NB4 (cell line): ENCODE measurements at regions not wholly inside any gene's neighbourhood (a gene's known extent, or its start where the extent isn't known, plus 50 kb on each side); places are given as distances from the start of the nearest gene placed in this dataset.

Source experiments
- DNase-seq: peaks from one replicate; pipeline ENCODE4 v3.0.0; 2010; ENCODE audit warnings: low read depth
- H3K4me3 ChIP-seq: one replicate; pipeline ENCODE4 v1.5.1; 2011; ENCODE audit warnings: mild to moderate bottlenecking, low read depth, low read length, moderate library complexity
- MAX ChIP-seq: IDR thresholded peaks from 2 replicates; pipeline ENCODE4 v1.6.1; 2011; ENCODE audit warnings: low read depth, low read length
- MYC ChIP-seq: IDR thresholded peaks from 2 replicates; pipeline ENCODE4 v1.6.1; 2011; ENCODE audit warnings: low read depth, low read length
- POLR2A ChIP-seq: IDR thresholded peaks from 2 replicates; pipeline ENCODE4 v1.6.1; 2011; ENCODE audit warnings: mild to moderate bottlenecking; ENCODE audit not compliant: insufficient read length; ENCODE audit errors: extremely low read depth
- TF ChIP-seq, protein P1 (sequence below): IDR thresholded peaks from one replicate; pipeline ENCODE4 v1.5.1; 2012; ENCODE audit warnings: low read depth, low read length

GRCh38 chr1:38718031-38718430 is 141.5 kb downstream of the RRAGC start:
- H3K4me3 ChIP-seq = no peak overlapping the region
- TF ChIP-seq MAX (no peak), MYC (no peak), POLR2A (no peak)
- TF ChIP-seq, protein P1, sequence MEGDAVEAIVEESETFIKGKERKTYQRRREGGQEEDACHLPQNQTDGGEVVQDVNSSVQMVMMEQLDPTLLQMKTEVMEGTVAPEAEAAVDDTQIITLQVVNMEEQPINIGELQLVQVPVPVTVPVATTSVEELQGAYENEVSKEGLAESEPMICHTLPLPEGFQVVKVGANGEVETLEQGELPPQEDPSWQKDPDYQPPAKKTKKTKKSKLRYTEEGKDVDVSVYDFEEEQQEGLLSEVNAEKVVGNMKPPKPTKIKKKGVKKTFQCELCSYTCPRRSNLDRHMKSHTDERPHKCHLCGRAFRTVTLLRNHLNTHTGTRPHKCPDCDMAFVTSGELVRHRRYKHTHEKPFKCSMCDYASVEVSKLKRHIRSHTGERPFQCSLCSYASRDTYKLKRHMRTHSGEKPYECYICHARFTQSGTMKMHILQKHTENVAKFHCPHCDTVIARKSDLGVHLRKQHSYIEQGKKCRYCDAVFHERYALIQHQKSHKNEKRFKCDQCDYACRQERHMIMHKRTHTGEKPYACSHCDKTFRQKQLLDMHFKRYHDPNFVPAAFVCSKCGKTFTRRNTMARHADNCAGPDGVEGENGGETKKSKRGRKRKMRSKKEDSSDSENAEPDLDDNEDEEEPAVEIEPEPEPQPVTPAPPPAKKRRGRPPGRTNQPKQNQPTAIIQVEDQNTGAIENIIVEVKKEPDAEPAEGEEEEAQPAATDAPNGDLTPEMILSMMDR = no peak
- DNase-seq = no peak

DNA sequence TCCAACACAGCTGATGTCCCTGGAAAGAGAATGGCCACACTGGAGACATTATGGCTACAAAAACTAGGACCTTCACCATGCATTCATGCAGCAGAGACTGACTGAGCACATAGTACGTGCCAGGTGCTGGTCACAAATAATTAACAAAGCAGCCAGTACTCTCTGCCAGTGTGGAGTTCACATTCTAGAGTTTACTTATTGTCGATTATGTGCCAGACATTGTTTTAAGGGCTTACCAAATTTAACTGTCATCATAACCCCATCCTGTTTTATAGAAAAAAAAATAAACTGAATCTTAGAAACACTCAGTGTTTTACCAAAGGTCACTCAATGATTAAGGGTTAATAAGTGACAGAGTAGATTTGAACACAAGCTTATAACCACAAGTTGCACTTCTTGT is 143.3 kb downstream of the RRAGC start:
- no peak for TF ChIP-seq POLR2A
- no peak for TF ChIP-seq MYC
- TF ChIP-seq, protein P1 = no peak
- TF ChIP-seq MAX = no peak

GRCh38 chr1:38715415-38715814 is 144.2 kb downstream of the RRAGC start:
- TF ChIP-seq MAX (no peak), MYC (no peak), POLR2A (no peak)
- TF ChIP-seq, protein P1 = no peak
- H3K4me3 ChIP-seq = no peak overlapping the region
- DNase-seq = no peak

More for the DNA sequence above, 143.3 kb downstream of the RRAGC start:
- no peak overlapping the region for H3K4me3 ChIP-seq
- no peak for DNase-seq

DNA sequence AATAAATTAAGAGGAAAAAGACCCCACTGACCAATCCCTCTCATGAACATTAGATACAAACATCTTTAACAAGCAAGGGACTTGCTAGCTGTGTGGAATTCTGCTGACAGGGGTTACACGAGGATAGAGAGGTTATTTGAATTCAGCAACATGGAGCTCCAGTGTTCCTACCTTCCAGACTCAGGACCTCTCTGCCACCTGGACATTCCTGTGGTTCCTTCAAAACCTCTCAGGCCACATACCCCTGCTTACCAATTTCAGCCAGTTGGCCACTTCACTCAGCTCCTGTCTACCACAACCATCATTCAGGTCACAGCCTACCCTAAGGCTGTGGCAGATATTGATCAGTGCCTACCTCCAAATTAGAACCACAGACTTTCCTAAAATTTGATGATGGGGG is 147.5 kb downstream of the RRAGC start:
- no peak for DNase-seq
- H3K4me3 ChIP-seq = no peak overlapping the region
- TF ChIP-seq MYC (no peak), POLR2A (no peak), MAX (no peak)
- TF ChIP-seq, protein P1 = no peak

DNA sequence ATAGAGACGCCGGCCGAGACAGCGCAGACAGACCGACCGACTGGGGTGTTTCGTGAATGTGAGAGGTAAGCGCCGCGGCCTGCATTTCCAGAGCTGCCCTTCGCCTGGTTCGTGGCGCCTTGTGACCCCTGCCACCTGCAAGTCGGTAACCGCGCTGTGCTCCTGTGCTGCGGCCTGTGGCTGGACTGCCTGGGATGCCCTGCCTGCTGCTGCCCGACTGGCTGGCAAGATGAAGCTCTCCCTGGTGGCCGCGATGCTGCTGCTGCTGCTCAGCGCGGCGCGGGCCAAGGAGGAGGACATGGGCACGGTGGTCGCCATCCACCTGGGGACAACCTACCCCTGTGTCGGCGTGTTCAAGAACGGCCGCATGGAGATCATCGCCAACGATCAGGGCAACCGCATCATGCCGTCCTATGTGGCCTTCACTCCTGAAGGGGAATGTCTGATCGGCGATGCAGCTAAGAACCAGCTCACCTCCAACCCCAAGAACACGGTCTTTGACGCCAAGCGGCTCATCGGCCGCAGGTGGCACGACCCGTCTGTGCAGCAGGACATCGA is 150.8 kb downstream of the RRAGC start:
- DNase-seq = no peak

More for the DNA sequence above, 150.8 kb downstream of the RRAGC start:
- TF ChIP-seq MAX (no peak), POLR2A (no peak), MYC (no peak)
- TF ChIP-seq, protein P1 = no peak
- no peak overlapping the region for H3K4me3 ChIP-seq
